WTC11 (cell line): ENCODE measurements at regions not wholly inside any gene's neighbourhood (a gene's known extent, or its start where the extent isn't known, plus 50 kb on each side); places are given as distances from the start of the nearest gene placed in this dataset.

ENCODE experiments used
- AR ChIP-seq: fragments of 250-450 bp; sonication (Bioruptor Pico); IDR thresholded peaks from 2 replicates; pipeline ENCODE4 v1.9.0; 2021; ENCODE audit warnings: mild to moderate bottlenecking
- ATF2 ChIP-seq: sonication (generic); formaldehyde crosslinking; IDR thresholded peaks from 2 replicates; pipeline ENCODE4 v1.8.1; 2022; ENCODE audit warnings: low read depth, missing genetic modification reagents, borderline replicate concordance
- ATF6 ChIP-seq: sonication (generic); formaldehyde crosslinking; IDR thresholded peaks from 2 replicates; pipeline ENCODE4 v1.8.1; 2023; ENCODE audit warnings: mild to moderate bottlenecking, missing genetic modification reagents
- CBFB ChIP-seq: sonication (generic); formaldehyde crosslinking; IDR thresholded peaks from 2 replicates; pipeline ENCODE4 v1.8.1; 2022; ENCODE audit warnings: mild to moderate bottlenecking, low read depth, missing genetic modification reagents
- CTCF ChIP-seq: fragments of 200-600 bp; IDR thresholded peaks from 2 replicates; pipeline ENCODE4 v1.8.0; 2022; ENCODE audit warnings: antibody characterized with exemption
- ESRRA ChIP-seq: sonication (generic); formaldehyde crosslinking; IDR thresholded peaks from 2 replicates; pipeline ENCODE4 v1.8.1; 2022; ENCODE audit warnings: mild to moderate bottlenecking, missing genetic modification reagents, borderline replicate concordance
- KAT7 ChIP-seq: sonication (generic); formaldehyde crosslinking; IDR thresholded peaks from 2 replicates; pipeline ENCODE4 v1.8.1; 2023; ENCODE audit warnings: missing genetic modification reagents, mild to moderate bottlenecking, borderline replicate concordance
- NFE2L1 ChIP-seq: sonication (generic); formaldehyde crosslinking; IDR thresholded peaks from 2 replicates; pipeline ENCODE4 v1.8.1; 2023; ENCODE audit warnings: missing genetic modification reagents
- PREB ChIP-seq: sonication (generic); formaldehyde crosslinking; IDR thresholded peaks from 2 replicates; pipeline ENCODE4 v1.8.1; 2022; ENCODE audit warnings: mild to moderate bottlenecking, missing genetic modification reagents, moderate library complexity, borderline replicate concordance
- RORB ChIP-seq: fragments of 250-450 bp; sonication (Bioruptor Pico); IDR thresholded peaks from 2 replicates; pipeline ENCODE4 v1.9.0; 2021; ENCODE audit warnings: mild to moderate bottlenecking
- SP1 ChIP-seq: sonication (generic); formaldehyde crosslinking; conservative IDR thresholded peaks from 2 replicates; pipeline ENCODE4 v1.8.1; 2022; ENCODE audit warnings: missing genetic modification reagents
- USF2 ChIP-seq: sonication (generic); formaldehyde crosslinking; IDR thresholded peaks from 2 replicates; pipeline ENCODE4 v1.8.1; 2023; ENCODE audit warnings: mild to moderate bottlenecking, missing genetic modification reagents, moderate library complexity
- ZNF121 ChIP-seq: sonication (generic); formaldehyde crosslinking; IDR thresholded peaks from 2 replicates; pipeline ENCODE4 v1.8.0; 2023; ENCODE audit warnings: missing genetic modification reagents
- ZNF423 ChIP-seq: fragments of 250-450 bp; sonication (Bioruptor Pico); IDR thresholded peaks from 2 replicates; pipeline ENCODE4 v2.1.2; 2022; ENCODE audit warnings: mild to moderate bottlenecking, moderate library complexity

- TF ChIP-seq AR (CRISPR knock-in tag) (no peak), ATF2 (CRISPR knock-in tag) (no peak), CTCF (no peak), CBFB (CRISPR knock-in tag) (no peak), ZNF423 (CRISPR knock-in tag) (no peak), SP1 (CRISPR knock-in tag) (no peak), PREB (no peak), ATF6 (CRISPR knock-in tag) (no peak), ESRRA (no peak), KAT7 (CRISPR knock-in tag) (no peak), RORB (CRISPR knock-in tag) (no peak), ZNF121 (no peak), USF2 (no peak), NFE2L1 (no peak)
These were observed 111.8 kb downstream of the WDR11 start for GRCh38 chr10:120962756-120963593.
